A549 (cell line): ENCODE measurements at regions not wholly inside any gene's neighbourhood (a gene's known extent, or its start where the extent isn't known, plus 50 kb on each side); places are given as distances from the start of the nearest gene placed in this dataset.

Experiments used
- ATAC-seq, 2 experiments: fragments of 200-7000 bp in 1 of 2; fragments of >200 bp in 1 of 2; cut with Nextera tagmentation in 1 of 2; cut with Tn5 transposase in 1 of 2; 3 replicates each; pipeline versions ENCODE4 v1.8.0 to v1.9.1; 2018 to 2020; ENCODE audit warnings: mild to moderate bottlenecking in 1 of 2, moderate library complexity in 1 of 2
- CTCF ChIA-PET: fragments of 300-600 bp; sonication (Branson Sonifier 250); formaldehyde crosslinking; extraction: SDS; loops from one replicate; lab custom pipeline; 2021; ENCODE audit warnings: antibody characterized with exemption, inconsistent platforms; lab: Yijun Ruan, JAX
- POLR2A ChIA-PET: fragments of 350-600 bp; formaldehyde crosslinking; extraction: SDS; loops from one replicate; lab custom pipeline; 2021; ENCODE audit warnings: antibody characterized with exemption, inconsistent platforms; lab: Yijun Ruan, JAX
- DNase-seq, 2 experiments: peaks; one replicate each; pipeline versions ENCODE4 v3.0.0 to v3.0.0-alpha.2; 2011 to 2016; ENCODE audit warnings: low read depth in 1 of 2, low spot score in 1 of 2
- FAIRE-seq: peaks from 2 replicates; lab custom pipeline; 2011; peaks lifted over from hg19 to GRCh38; lab: Jason Lieb, UNC
- H3K27ac ChIP-seq, 2 experiments: fragments of >200 bp; sonication (Bioruptor Twin); formaldehyde crosslinking; 3 replicates each; pipeline ENCODE4 v1.5.1; 2016 to 2017
- H3K4me1 ChIP-seq: fragments of >200 bp; sonication (Bioruptor Twin); formaldehyde crosslinking; 3 replicates; pipeline ENCODE4 v1.6.1; 2016
- H3K4me2 ChIP-seq: fragments of >200 bp; sonication (Bioruptor Twin); formaldehyde crosslinking; 3 replicates; pipeline ENCODE4 v1.6.1; 2016
- H3K4me3 ChIP-seq: fragments of >200 bp; sonication (Bioruptor Twin); formaldehyde crosslinking; 3 replicates; pipeline ENCODE4 v1.5.1; 2016
- H3K9me3 ChIP-seq: fragments of >200 bp; sonication (Bioruptor Twin); formaldehyde crosslinking; 3 replicates; pipeline ENCODE4 v1.6.1; 2016
- BCL3 ChIP-seq: fragments of >200 bp; sonication (Bioruptor Twin); formaldehyde crosslinking; IDR thresholded peaks from 3 replicates; pipeline ENCODE4 v1.6.1; 2016
- CBX2 ChIP-seq: fragments of 200-600 bp; sonication (generic); IDR thresholded peaks from 2 replicates; pipeline ENCODE4 v1.6.1; 2016; ENCODE audit warnings: low read depth, mild to moderate bottlenecking, borderline replicate concordance
- CTCF ChIP-seq: fragments of >200 bp; sonication (Bioruptor Twin); formaldehyde crosslinking; IDR thresholded peaks from 3 replicates; pipeline ENCODE4 v1.5.1; 2016
- EHMT2 ChIP-seq: fragments of 200-600 bp; sonication (generic); IDR thresholded peaks from 2 replicates; pipeline ENCODE4 v1.6.1; 2016; ENCODE audit warnings: antibody characterized with exemption, low read depth, mild to moderate bottlenecking, moderate library complexity
- HMGXB4 ChIP-seq: fragments of 250-450 bp; sonication (Bioruptor Pico); IDR thresholded peaks from 2 replicates; pipeline ENCODE4 v1.5.0; 2021; ENCODE audit warnings: mild to moderate bottlenecking, moderate library complexity, borderline replicate concordance
- HOXA7 ChIP-seq: fragments of 250-450 bp; sonication (Bioruptor Pico); IDR thresholded peaks from 2 replicates; pipeline ENCODE4 v1.5.0; 2020; ENCODE audit warnings: mild to moderate bottlenecking, moderate library complexity
- JUNB ChIP-seq: fragments of >200 bp; sonication (Bioruptor Twin); formaldehyde crosslinking; IDR thresholded peaks from 2 replicates; pipeline ENCODE4 v1.6.1; 2016
- MAZ ChIP-seq: fragments of 150-350 bp; IDR thresholded peaks from 2 replicates; pipeline ENCODE4 v1.6.1; 2014; ENCODE audit warnings: antibody characterized with exemption, low read depth, low read length, borderline replicate concordance
- NR3C1 ChIP-seq: fragments of >200 bp; sonication (Bioruptor Twin); formaldehyde crosslinking; IDR thresholded peaks from 3 replicates; pipeline ENCODE4 v1.6.1; 2017
- REST ChIP-seq: fragments of 200-600 bp; sonication (generic); IDR thresholded peaks from 2 replicates; pipeline ENCODE4 v1.6.1; 2016; ENCODE audit warnings: antibody characterized with exemption, mild to moderate bottlenecking, moderate library complexity
- RFX5 ChIP-seq: fragments of 450-650 bp; IDR thresholded peaks from 2 replicates; pipeline ENCODE4 v1.7.1; 2014; ENCODE audit warnings: antibody characterized with exemption, mild to moderate bottlenecking, moderate library complexity
- SMC3 ChIP-seq: fragments of >200 bp; sonication (Bioruptor Twin); formaldehyde crosslinking; IDR thresholded peaks from 3 replicates; pipeline ENCODE4 v1.6.1; 2018; ENCODE audit warnings: inconsistent platforms
- SREBF2 ChIP-seq: fragments of 450-650 bp; IDR thresholded peaks from 2 replicates; pipeline ENCODE4 v1.6.1; 2014; ENCODE audit warnings: mild to moderate bottlenecking, moderate library complexity
- TFCP2L1 ChIP-seq: fragments of 250-450 bp; sonication (Bioruptor Pico); IDR thresholded peaks from 2 replicates; pipeline ENCODE4 v1.5.0; 2021; ENCODE audit warnings: mild to moderate bottlenecking
- ZNF302 ChIP-seq: fragments of 250-450 bp; sonication (Bioruptor Pico); IDR thresholded peaks from 2 replicates; pipeline ENCODE4 v1.9.0; 2021; ENCODE audit warnings: inconsistent platforms, mild to moderate bottlenecking, moderate library complexity
- ZSCAN20 ChIP-seq: fragments of 250-450 bp; sonication (Bioruptor Pico); IDR thresholded peaks from 2 replicates; pipeline ENCODE4 v1.8.0; 2022; ENCODE audit warnings: mild to moderate bottlenecking, moderate library complexity
- WGBS: methylation state at CpG from one replicate; pipeline ENCODE4 v1.1.6; 2017; ENCODE audit errors: missing lambda C conversion rate; 5-methylcytosine and 5-hydroxymethylcytosine counted together

GRCh38 chr1:50318428-50318827 is 104.8 kb downstream of the DMRTA2 start:
- FAIRE-seq (no peak), DNase-seq (no peak), ATAC-seq (no peak)
- no peak for TF ChIP-seq SREBF2
- TF ChIP-seq ZSCAN20 (CRISPR knock-in tag): no peak
- TF ChIP-seq TFCP2L1 (CRISPR knock-in tag): no peak
- no peak for TF ChIP-seq RFX5
- TF ChIP-seq HOXA7 (CRISPR knock-in tag): no peak
- no peak for TF ChIP-seq SMC3
- no peak for TF ChIP-seq MAZ
- TF ChIP-seq BCL3: no peak
- TF ChIP-seq REST: no peak
- TF ChIP-seq EHMT2: no peak
- TF ChIP-seq HMGXB4 (CRISPR knock-in tag): no peak
- TF ChIP-seq NR3C1: no peak
- no peak for TF ChIP-seq CTCF
- Histone ChIP-seq H3K4me2 (no peak overlapping the region), H3K4me1 (no peaks in the 10 kb centered on the region), H3K4me3 (no peak overlapping the region), H3K9me3 (no peaks in the 10 kb centered on the region), H3K27ac (no peak overlapping the region)
- POLR2A ChIA-PET: no interaction called here
- CTCF ChIA-PET: interaction anchor here (1.5 kb wide), 1 partner anchor 15 kb away, joined by 5 read pairs; no protein-coding TSS in a partner anchor

- no peak for TF ChIP-seq JUNB
- no peak for TF ChIP-seq MAZ
- peak; percentile 90 for TF ChIP-seq REST
- no peak for TF ChIP-seq ZNF302 (CRISPR knock-in tag)
- no peak for TF ChIP-seq CBX2
- no peak for TF ChIP-seq NR3C1
- TF ChIP-seq EHMT2: 0 out of 2 replicates have a peak, but pooled peaks have one; percentile 21
- DNase-seq: peak in 1 of 2 experiments; percentile 5
- no peaks in the 10 kb centered on the region for H3K4me1 ChIP-seq
- no peak for FAIRE-seq
- 0 out of 6 replicates have a peak, but pooled peaks have one; percentile 33 to 47 for ATAC-seq
- WGBS: 5% methylated on average over 6 of the region's 6 CpGs
- no peak overlapping the region for H3K4me3 ChIP-seq
- POLR2A ChIA-PET: no interaction called here
- H3K9me3 ChIP-seq: no peaks in the 10 kb centered on the region
- H3K27ac ChIP-seq: no peak overlapping the region
- CTCF ChIA-PET: no interaction called here
- no peak overlapping the region for H3K4me2 ChIP-seq
Measured at GRCh38 chr1:50308878-50309277, 114.4 kb downstream of the DMRTA2 start.
